ENCODE measurements at regions not wholly inside any gene's neighbourhood (a gene's known extent, or its start where the extent isn't known, plus 50 kb on each side); places are given as distances from the start of the nearest gene placed in this dataset.

DNA sequence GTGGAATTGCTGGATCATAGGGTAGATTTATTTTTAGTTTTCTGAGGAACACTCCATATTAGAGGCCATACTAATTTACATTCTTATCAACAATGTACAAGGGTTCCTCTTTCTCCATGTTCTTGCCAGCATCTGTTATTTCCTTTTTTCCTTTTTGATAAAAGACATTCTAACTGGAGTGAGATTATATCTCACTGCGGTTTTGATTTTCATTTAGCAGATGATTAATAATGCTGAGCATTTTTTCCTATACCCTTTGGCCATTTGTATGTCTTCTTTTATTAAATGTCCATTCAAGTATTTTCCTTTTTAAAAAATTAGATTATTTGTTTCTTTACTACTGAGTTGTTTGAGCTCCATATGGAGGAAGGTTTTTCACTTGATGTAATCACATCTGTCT, 1189.5 kb downstream of the ZPLD1 start:
- DNase-seq (no peak), ATAC-seq (no peak)
- intact Hi-C loops (cut with micrococcal nuclease) = no loop called here

DNA sequence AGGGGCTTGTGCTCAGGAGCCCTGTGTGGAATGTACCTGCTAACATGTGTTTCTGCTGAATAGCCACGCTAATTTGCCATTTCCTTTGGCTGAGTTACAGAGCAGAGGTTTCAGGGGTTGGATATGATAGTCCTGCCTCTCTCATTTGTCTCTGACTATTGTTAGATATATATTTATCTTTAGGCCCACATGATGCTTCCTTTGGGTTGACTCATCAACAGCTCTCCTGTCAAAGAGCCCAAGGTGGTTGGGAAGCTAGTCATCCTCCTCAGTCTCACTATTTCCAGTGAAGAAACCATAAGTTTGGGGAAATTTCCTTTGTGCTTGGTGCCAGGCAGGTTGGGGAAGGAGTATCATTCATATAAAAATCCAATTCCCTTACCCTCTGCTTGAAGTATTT, 1194.6 kb downstream of the ZPLD1 start:
- intact Hi-C loops (cut with micrococcal nuclease) = no loop called here
- ATAC-seq (no peak), DNase-seq (no peak)

DNA sequence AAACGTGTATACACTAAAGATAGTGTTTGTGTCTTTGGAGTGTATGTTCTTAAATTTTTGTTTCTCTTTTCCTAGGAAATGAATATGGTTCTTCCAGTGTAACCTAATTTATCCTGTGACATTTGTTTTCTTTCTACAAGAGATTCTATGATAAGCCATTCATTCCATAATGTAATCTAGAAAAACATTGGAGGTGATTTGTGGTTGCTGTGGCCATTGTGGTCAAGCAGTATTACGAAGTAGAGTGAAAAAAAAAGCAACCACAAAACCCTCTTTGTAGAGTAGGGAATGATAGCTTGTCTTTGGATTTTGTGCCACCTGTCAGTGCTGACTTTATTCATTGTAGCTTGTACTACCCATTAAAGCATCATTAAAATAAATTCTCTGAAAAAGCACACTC, 1209.6 kb downstream of the ZPLD1 start:
- ATAC-seq = no peak
- no peak for DNase-seq
- intact Hi-C loops (cut with micrococcal nuclease) = no loop called here

DNA sequence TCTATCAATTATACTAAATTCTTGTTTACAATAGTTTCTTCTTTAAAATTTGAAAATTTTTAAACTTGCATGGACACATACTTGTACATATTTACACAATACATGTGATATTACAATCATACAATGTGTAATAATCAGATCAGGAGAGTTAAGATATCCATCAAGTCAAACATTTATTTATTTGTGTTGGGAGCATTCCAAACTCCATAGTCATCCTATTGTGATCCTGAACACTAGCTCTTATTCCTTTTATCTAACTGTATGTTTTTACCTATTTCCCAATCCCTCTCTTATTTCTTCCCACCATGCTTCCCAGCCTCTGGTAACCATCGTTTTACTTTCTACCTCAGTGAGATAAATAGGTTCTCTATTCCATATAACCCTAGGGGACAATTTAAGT, 1219.2 kb downstream of the ZPLD1 start:
- DNase-seq = no peak
- intact Hi-C loops (cut with micrococcal nuclease) = no loop called here
- ATAC-seq = no peak

DNA sequence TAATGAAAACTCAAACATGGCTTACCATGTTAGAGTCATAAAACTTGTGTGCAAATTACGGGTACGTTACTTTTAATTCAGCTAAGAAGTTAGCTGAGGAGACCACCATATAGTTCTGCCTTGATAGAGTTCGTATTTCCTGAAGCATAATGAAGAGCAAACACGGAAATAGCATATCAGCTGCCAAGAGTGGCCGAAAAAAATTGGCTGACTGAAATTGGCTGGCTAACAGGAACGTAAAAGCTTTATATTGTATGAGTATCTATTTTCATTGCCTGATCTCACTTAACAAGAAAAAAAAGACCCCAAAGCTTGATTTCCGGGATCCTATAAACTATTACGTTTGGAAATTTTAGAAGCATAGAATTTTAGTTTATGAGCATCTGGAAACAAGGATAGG, 1222.9 kb downstream of the ZPLD1 start:
- ATAC-seq (no peak), DNase-seq (no peak)
- intact Hi-C loops (cut with micrococcal nuclease) = no loop called here

DNA sequence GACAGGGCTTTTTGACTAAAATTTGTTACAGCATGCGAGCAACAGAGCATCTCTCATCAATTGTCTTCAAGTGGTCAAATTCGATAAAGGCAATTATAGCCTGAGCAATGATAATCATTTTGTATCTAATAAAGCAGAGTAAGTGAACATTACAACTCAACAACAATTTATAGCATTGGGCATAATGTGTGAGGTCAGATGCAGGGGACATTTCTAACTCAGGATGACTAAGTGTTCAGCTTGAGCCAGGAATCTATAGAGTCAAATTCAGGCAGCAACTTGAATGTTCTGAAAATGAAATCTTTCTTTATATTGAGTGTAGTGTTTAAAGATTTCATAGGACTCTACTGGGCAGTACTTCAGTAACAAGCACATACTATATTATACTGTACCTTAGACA, 1226.0 kb downstream of the ZPLD1 start:
- DNase-seq = no peak
- intact Hi-C loops (cut with micrococcal nuclease) = no loop called here
- no peak for ATAC-seq

DNA sequence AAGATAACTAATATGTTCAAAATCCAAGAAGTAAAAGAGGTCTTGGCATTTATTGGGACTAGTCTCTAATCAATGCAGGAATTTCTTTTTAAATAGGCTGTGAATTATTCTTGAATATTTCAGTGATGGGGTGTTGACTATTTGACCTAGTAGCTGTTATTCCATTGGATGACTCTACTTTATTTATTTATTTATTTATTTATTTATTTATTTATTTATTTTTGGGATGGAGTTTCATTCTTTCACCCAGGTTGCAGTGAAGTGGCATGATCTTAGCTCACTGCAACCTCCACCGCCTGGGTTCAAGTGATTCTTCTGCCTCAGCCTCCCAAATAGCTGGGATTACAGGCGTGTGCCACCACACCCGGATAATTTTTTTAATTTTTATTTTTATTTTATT, 1227.8 kb downstream of the ZPLD1 start:
- ATAC-seq (no peak), DNase-seq (no peak)
- intact Hi-C loops (cut with micrococcal nuclease) = no loop called here

DNA sequence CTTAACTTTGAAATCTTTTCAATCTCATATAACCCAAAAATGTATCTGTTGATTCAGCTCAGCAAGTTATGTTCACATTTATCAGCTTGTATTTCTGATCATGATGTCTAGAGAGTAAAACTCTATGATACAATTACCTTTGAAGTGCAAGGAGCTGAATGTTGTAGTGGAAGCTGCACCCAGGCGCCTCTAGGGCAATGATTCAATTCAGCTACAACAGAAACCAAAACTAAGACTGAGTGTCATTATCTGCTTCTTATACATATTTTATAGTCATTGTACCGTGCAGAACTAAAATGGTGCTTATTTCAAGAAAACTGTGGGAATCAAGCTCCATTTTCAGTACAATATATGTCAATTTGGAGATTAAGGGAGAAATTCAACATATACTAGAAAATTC, 1237.5 kb downstream of the ZPLD1 start:
- DNase-seq (no peak), ATAC-seq (no peak)
- intact Hi-C loops (cut with micrococcal nuclease) = no loop called here

DNA sequence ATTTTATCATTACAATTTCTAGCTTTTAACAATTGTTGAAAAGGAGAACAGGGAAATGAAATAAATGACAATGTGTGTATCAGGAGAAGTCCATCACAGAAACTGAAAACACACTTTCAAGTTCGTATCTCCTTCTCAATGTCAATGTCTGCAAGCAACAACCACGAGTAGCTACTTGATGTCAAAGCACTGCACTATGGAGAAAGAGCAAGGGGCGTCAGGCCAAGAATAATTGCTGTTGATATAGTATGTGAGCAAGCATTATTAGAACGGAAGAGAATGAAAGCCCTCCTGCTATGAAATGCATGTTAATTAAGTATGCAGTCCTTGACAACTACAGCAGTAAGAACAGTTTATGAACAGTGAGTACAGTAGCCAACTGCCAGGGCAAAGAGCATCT, 1250.1 kb downstream of the ZPLD1 start:
- DNase-seq (no peak), ATAC-seq (no peak)
- intact Hi-C loops (cut with micrococcal nuclease) = no loop called here

DNA sequence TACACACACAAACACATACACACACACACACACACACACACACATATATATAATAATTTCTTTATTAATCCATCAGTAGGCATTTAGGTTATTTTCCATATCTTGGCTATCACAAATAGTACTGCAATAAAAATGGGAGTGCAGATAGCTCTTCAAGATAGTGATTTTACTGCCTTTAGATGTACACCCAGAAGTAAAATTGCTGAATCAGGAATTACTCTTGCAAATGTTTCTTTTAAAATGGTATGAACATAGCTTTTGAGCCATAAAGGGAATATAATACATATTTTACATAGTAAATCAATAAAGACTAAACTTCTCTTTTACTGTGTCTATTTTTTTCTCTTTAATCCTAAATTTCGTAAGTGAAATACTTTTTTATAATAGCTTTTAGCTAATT, 1251.1 kb downstream of the ZPLD1 start:
- ATAC-seq = no peak
- DNase-seq = no peak
- intact Hi-C loops (cut with micrococcal nuclease) = no loop called here

DNA sequence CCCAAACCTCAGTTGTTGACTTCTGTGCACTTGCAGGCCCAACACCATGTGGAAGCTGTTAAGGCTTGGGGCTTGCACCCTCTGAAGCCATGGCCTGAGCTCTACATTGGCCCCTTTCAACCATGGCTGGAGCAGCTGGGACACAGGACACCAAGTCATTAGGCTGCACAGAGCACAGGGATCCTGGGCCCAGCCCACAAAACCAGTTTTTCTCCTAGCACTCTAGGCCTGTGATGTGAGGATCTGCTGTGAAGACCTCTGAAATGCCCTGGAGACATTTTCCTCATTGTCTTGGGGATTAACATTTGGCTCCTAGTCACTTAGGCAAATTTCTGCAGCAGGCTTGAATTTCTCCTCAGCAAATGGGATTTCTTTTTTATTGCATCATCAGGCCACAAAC, 1255.7 kb downstream of the ZPLD1 start:
- intact Hi-C loops (cut with micrococcal nuclease) = no loop called here
- DNase-seq (no peak), ATAC-seq (no peak)

DNA sequence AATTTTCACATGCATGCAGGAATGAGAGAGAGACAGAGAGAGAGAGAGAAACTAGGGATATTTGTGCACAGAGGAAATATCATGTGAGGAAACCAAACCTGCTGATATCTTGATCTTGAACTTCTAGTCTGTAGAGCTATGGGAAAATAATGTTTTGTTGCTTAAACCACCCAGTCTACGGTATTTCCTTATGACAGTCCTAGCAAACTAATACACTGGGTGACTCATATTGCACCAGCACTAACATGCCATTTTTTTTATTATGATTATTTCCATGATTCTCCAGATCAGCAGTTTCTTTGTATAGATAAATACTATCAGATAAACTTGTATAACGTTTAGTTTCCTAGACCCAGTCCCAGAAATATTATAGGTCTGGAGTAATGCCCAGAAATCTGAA, 1259.0 kb downstream of the ZPLD1 start:
- no peak for ATAC-seq
- DNase-seq = no peak
- intact Hi-C loops (cut with micrococcal nuclease) = no loop called here

DNA sequence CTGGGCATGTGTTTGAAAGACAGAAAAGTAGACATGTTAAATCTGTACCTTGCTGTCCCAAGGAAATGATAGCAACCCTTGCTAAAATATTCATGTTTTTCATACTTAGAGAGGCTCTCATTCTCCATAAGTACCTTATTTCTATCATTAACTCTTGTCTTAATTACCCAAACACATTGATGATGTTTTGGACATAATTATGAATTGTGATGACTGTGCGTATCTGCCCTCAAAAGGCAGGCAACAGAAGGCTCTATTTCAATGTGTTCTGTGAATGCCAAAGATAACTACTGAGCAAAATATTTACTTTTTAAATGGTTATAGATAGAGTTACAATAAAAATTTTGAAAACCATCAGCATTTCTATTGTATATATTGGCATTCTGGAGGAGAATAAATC, 1263.8 kb downstream of the ZPLD1 start:
- ATAC-seq = no peak
- no peak for DNase-seq
- intact Hi-C loops (cut with micrococcal nuclease) = no loop called here

DNA sequence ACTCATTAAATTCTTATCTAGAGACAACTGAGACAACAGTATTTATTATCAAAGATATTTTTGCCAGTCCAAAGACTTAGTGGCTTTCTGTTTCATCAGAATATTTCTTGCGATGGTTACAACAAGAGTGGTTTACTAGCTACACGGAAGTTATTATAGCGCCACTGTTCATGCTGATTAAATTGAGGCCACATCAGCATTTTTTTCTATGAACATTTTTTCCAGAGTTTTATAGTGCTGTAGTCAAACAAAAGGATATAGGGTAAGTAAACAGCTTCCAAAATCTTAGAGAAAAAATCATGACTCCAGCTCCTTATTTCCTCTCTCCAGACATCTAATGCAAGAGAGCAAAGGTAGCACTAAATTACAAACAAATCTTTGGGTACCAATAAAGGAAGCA, 1264.4 kb downstream of the ZPLD1 start:
- intact Hi-C loops (cut with micrococcal nuclease) = no loop called here
- DNase-seq = no peak
- ATAC-seq = no peak

DNA sequence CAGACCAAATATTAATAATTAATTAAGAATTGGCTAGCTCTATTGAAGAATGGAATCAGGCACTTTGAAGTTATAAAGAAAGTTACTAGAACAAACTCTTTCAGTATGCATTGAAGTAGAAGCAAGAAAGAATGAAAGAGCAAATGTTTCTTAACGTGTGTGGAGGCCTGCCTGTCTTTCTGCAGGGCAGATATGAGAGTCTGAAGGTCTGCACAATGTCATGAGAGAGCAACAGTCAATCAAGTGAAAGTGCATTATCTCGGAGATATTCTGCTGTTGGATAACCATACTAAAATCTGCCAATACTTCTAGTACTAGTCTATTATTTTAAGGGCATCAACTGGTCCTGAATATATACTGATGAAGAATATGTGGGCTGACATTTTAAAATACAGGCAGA, 1270.8 kb downstream of the ZPLD1 start:
- ATAC-seq (no peak), DNase-seq (no peak)
- intact Hi-C loops (cut with micrococcal nuclease) = no loop called here

DNA sequence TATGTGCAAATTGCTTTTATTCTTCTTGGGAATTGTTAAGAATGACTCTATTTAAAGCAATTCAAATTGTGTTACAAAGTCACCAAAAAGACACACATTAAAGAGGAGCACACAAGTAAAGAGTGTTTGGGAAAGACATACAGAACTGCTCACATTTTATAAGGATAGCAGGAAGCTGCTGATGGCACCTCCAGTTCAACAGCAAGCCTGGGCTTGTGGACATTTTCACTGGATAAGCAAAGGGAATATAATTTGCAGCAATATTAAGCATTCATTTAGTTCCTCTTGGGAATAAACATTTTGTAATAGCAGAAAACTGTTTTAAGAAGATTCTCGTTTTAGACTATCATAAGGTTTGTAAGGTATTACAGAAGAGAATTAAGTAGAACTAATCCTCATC, 1271.9 kb downstream of the ZPLD1 start:
- DNase-seq = no peak
- no peak for ATAC-seq
- intact Hi-C loops (cut with micrococcal nuclease) = no loop called here

DNA sequence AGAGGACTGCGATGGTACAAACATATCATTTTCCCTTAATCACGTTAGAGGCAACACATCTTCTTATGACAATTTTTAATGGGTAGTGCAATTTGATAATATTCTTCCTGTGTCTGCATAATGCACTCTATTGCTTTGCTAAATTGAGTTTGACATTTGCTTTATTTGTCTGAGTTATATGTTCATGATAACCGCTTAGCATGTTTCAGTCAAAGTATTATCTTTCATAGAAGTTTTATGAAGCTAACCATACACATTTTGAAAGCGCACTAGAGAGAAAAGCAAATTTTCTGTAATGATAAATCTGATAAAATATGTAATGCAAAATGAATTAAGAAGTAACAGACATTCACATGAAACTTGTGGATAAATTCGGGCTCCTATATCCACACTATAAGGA, 1276.9 kb downstream of the ZPLD1 start:
- intact Hi-C loops (cut with micrococcal nuclease) = no loop called here
- ATAC-seq = no peak

DNA sequence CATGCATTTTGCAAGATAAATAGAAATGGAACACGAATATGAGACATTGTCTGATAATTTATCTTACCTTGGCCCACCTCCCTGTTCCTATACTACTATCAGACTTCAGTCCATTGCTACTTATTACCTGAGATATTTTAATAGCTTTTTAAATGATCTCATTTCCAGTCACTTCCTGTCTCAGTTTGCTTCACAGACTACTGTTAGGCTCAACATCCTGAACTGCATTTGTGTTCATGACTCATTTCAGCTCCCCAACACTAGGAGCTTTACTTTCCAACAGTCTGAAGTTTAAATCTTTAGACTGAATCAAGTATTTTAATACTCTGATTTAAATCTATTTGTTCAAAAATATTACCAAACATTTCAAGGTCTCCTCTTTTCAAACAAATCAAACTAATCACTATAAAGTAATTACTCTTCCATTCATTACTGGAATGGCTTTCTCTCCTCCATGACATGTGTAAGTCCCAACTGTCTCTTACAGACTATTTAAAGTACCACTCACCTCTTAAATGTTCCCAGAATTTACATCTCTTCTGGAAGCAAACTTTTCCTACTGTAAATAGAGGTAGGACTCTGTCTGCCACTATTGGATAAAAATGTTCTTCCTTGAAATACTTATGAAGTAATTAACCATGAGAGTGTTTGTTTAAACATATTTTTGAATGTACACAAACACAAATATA, 1277.6 kb downstream of the ZPLD1 start:
- intact Hi-C loops (cut with micrococcal nuclease) = no loop called here
- DNase-seq (no peak), ATAC-seq (no peak)

More for the DNA sequence above, 1276.9 kb downstream of the ZPLD1 start:
- DNase-seq = no peak

DNA sequence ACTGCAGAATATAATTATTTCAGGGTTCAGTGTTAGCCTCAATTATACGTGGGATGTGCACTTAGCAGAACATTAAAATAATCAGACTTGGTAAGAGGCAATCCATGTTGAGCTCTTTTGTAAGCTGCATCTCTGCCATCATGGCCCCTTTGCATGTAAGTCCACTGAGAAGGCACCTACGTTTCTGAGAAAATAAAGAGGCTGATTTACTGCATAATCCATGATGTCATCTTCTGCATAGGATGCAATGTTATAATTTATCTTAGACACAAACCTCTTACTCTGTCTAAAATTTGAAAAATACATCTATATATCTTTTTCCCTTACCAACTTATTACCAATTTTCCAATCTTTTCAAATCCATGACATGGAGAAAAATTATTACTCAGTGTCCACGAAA, 1294.7 kb downstream of the ZPLD1 start:
- DNase-seq (no peak), ATAC-seq (no peak)
- intact Hi-C loops (cut with micrococcal nuclease) = no loop called here

DNA sequence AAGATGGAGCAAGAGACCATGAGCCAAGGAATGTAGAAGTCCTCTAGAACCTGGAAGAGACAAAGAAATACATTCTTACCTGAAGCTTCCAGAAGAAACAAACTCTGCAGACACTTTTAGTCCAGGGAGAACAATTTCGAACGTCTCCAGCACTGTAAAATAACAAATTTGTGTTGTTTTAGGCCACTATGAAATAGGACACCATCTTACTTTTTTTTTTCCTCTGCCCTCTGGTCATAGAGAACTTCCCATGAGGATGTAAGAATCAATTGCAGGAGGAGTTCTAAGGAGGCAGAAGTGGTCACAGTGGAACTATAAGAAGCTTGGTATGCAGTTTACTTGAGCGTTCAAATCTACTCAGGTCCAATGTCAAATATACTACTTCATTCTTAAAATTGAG, 1295.9 kb downstream of the ZPLD1 start:
- DNase-seq (no peak), ATAC-seq (no peak)
- intact Hi-C loops (cut with micrococcal nuclease) = no loop called here

DNA sequence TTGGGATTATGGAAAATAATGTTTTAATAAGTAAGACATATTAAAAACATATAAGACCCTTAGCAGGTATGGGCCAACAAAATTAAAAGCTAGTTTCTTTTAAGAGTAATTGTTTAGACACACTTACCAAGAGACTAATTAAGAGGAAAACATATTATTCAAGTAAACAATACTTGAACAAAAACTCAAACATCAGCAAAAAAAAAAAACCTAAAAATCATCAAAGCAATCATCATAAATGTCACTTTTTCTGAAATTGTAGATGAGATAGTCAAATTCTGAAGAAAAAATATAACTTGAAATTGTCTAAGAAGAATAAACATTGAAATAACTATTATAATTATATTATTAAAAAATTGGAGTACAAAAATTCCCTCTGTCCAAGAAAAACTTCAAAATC, 1318.2 kb downstream of the ZPLD1 start:
- ATAC-seq (no peak), DNase-seq (no peak)
- intact Hi-C loops (cut with micrococcal nuclease) = no loop called here

DNA sequence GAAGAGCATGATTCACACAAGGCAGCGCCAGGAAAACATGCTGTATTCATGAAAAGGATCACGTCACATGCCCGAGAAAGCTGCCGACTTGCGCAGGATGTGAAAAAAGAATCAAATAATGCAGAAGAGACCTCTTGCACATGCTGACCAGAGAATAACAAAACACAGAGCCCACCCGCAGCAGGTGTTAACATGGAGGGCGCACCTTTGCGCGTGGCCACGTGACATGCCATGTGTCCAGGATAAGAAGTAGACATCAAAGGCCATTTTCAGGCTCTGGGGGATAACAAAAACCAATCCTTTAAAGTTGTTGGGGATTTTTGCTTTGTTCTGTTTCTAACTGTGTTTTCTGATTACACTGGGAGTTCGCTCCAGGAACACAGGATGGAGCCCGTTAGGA, 1332.8 kb downstream of the ZPLD1 start:
- intact Hi-C loops (cut with micrococcal nuclease) = no loop called here
- no peak for ATAC-seq
- no peak for DNase-seq

All from left ventricle myocardium superior (tissue), 1 donor.